Upper lobe of left lung (tissue), 4 donors: ENCODE measurements at regions not wholly inside any gene's neighbourhood (a gene's known extent, or its start where the extent isn't known, plus 50 kb on each side); places are given as distances from the start of the nearest gene placed in this dataset.

Experiments used
- CTCF ChIP-seq, 6 experiments: fragments of 450-650 bp in 4 of 6; fragments of 200-600 bp in 2 of 6; sonication (generic) in 2 of 6; IDR thresholded peaks; one replicate each; pipeline ENCODE4 v1.5.1; 2016 to 2019; ENCODE audit warnings: antibody characterized with exemption in 6 of 6
- EP300 ChIP-seq, 4 donors: sonication (generic); formaldehyde crosslinking; IDR thresholded peaks; one replicate each; pipeline ENCODE4 v1.5.1; 2017; ENCODE audit warnings: antibody characterized with exemption in 4 of 4, control low read depth in 2 of 4
- POLR2AphosphoS5 ChIP-seq, 2 donors: sonication (generic); formaldehyde crosslinking; IDR thresholded peaks; one replicate each; pipeline ENCODE4 v1.5.1; 2017; ENCODE audit warnings: antibody characterized with exemption in 2 of 2

- no peak for TF ChIP-seq EP300 (IDR thresholded peaks at IDR 0.05)
- no peak for TF ChIP-seq CTCF (IDR thresholded peaks at IDR 0.05)
- TF ChIP-seq POLR2AphosphoS5 (IDR thresholded peaks at IDR 0.05): no peak
Measured at GRCh38 chr16:65490286-65490685, 368.4 kb upstream of the CDH11 start.
